NCI-H2227 (cell line): ENCODE measurements at regions not wholly inside any gene's neighbourhood (a gene's known extent, or its start where the extent isn't known, plus 50 kb on each side); places are given as distances from the start of the nearest gene placed in this dataset.
"Not testable (repeated sequence)": the region's sequence is repeated elsewhere in the genome, so short reads cannot be mapped to it uniquely, and the experiment has no call there.

ENCODE experiments used
- DNase-seq: peaks from one replicate; lab custom pipeline; 2025; ENCODE audit not compliant: unreplicated experiment; lab: John Stamatoyannopoulos, UW

DNA sequence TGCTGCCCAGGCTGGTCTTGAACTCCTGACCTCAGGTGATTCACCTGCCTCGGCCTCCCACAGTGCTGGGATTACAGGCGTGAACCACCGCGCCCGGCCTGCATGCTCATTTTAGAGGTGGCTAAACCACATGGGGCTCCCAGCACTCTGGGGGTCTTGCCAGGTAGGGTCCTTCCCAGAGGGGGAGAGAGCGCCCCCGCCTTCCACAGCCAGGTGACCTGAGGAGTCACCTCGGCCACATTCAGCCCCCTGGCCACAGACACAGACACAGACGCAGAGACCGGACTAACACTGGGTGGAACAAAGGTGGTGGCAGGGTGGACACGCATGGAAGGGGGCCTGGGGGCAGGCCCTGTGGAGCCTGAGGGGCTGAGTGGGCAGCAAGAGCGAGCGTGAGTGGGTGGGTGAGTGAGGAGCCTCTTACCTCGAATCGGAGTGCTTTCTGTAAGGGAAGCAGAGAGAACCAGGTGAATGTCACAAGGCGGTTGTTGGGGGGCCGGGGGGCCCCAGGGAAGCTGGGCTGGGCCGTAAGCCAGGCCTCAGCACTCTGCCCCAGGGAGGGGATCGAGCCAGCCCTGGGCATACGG, 80.1 kb downstream of the PTPRS start:
- DNase-seq, result no peak

DNA sequence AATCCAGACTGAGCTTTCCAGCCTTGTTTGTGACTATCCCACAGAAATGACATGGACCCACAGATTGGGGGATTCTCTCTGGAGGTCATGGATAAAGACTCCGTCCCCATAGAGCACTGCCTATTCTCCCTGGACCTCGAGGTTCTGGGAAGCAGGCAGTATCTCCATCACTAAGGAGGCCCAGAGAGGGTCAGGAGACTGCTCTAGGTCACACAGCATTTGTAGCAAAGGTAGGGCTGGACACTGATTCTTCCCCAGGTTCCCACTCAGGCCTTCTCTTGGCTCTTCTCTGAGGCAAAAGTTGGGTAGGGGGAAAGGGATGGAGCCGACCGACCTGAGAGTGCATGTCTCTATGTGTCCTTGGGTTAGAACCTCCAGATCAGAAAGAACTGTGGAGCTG, 80.9 kb downstream of the PTPRS start:
- no peak for DNase-seq

DNA sequence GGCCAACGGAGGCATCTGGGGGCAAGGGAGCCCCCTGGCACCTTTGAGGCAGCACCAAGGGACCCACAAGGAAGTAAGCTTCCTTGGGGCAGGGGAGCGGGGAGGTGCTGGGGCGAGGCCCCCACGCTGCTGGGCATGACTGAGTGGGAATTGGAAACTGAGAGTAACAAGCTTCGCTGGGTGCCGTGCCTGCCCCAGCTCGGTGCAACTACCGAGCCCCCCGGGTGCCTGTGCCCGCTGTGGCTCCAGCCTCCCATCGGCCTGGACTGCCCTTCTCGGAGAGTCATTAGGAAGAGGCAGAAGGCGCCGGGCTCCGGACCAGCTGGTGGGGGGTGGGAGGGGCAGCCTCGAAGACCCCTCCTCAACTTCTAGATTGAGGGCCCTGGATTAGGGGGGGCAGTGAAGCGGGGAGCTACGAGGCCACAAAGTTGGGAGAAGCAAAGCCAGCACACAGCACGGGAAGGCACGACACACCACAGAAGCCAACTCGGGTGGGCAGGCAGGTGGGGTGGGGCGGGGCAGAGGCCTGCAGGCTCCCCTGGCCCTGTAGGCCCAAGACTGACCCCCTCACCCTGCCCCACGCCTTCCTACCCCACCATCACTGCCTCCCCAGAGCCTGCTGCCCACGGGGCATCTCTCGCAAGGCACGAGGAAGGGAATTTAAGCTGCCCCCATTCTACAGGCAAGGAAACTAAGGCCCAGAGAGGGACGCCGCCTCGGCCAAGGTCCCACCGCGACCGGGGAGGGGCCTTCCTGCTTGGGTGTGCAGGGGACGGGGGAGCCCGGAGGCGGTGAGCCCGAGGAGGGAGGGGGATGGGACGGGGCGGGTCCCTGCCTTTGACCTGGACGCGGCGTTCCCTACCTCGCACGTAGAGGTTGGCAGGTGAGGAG, 83.2 kb downstream of the PTPRS start:
- DNase-seq, result no peak

DNA sequence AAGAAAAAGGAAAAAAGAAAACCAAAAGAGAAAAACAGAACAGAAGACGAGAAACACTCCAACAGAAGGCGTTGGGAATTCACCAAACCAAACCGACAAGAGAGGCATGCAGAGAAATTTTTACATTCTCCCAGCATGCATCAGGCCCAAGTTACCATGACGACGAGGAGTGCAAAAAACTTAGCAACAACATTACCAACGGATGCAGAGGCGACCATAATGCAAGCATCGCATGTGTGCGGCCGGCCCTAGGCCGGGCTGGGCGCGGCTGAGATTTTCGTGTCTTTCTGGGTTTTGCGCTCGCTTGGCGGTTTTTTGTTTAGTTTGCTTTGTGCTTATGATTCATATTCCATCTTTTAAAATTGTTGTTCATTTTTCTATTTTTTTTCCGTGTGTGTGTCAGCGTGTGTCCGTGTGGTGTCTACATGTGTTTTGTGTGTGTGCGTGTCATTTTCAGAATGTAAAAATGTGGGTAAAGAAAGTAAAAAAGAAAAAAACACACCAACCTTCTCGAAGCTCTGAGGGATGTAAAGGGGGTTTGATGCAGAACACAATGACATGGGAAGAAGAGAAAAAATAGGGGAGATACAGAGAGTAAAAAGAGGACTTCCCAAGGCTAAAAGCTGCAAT, 84.9 kb downstream of the PTPRS start:
- no peak for DNase-seq

DNA sequence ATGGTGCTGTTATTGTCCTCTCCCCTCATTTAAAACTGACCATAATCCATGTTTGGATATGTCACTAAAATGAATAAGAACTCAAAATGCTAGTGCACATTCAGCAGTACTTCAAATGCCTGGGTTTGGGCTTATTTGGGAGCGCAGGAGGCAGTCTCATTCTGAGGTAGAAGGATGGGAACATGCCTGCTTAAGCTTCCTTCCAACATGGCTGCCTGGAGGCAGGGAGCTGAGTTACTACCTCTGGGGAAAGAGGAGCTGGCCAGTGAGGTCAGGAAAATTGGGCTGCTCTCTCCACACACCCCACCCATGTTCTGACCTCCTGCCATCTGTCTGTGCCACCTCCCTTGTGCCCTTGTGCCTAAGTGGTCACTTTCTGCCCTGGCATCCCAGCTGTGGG, 85.7 kb downstream of the PTPRS start:
- no peak for DNase-seq

DNA sequence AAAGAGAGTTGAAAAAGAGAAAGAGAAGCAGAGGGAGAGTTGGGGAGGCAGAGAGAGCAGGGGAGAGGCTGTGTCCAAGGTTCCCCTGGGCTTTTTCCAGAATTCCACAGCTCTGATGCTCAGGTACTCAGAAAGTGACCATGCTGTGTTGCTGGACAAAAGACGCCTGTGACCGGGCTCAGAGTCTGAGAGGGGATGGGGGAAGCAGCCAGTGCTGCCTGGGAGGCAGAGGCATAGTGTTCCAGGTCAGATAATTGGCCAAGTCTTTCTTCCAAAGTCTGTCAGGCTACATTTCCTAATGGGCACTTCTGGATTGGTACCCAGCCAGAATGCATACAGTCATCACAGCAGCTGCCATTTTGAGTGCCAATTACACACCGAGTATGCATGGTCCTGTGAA, 86.1 kb downstream of the PTPRS start:
- DNase-seq, result no peak

DNA sequence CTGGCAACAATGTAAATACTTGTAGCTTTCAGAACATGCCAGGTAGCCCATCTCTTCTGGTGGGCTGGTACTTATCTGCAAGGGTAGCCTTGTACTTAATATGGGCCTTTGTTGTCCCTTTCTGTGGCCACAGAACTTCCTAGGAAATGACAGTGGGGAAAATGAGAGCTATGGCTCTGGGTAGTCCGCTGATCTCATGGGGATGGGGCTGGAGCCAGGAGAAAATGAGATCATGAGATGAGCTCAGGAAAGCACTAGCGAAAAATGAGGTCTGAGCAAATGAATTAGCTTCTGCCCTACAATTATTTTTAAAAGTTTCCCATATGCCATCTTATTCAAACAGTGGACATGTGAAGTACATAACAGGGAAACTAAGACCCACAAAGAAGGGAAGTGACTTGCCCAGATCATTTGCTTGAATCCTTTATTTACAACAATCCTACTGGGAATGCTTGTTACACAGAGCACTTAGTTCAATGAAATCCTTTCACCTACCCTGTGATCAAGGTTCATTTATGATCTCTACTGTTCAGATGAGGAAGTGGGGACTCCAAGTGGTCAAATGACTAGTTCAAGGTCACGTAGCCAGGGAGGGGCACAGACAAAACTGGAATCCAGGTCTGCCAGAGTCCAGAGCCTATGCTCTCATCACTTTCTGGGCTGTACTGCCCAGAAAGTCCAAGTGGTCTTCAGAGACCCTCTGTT, 87.1 kb downstream of the PTPRS start:
- no peak for DNase-seq

DNA sequence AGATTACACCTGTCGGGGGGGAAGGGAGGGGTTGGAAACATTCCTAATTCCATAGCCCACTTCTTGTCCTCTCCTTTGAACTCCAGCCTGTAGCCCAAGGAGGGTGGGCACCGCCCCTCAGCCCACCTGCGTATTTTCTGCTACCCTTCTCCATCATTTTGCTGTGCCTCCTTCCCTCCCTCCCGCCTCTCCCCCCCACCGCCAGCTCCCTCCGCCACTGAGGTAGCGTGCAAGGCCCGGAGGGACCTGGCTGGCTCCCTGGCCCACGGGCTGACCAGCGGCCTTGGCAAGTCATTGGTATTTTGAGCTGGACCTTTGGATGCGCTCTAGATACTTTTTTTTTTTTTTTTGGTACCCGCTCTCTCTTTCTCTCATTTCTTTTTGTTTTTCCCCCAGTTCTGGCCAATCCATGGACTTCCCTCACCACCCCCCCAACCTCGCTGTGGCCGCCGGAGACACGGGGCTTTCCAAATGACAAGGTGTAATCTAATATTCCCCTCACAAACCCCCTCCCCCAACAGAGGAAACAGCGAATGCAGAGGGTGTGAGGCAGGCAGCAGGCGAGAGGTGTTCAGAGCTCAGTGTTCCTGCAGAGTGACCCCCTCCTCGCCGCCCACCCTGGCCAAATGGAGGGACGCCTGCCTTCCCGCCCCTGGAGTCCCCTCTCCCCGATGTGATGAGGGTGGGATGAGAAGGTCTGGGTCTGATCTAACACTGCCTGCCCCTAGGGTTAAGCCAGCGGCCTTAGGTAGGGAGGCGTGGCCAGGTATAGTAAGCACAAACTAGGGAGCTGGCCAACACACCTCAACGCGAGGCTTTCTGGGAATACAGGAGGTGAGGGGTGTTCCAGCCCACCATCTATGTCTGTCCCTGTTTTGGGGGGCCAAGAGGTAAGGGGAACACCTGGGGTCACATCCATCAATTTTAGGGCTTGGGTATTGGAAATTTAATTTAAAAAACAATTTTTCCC, 89.2 kb downstream of the PTPRS start:
- DNase-seq, result no peak

DNA sequence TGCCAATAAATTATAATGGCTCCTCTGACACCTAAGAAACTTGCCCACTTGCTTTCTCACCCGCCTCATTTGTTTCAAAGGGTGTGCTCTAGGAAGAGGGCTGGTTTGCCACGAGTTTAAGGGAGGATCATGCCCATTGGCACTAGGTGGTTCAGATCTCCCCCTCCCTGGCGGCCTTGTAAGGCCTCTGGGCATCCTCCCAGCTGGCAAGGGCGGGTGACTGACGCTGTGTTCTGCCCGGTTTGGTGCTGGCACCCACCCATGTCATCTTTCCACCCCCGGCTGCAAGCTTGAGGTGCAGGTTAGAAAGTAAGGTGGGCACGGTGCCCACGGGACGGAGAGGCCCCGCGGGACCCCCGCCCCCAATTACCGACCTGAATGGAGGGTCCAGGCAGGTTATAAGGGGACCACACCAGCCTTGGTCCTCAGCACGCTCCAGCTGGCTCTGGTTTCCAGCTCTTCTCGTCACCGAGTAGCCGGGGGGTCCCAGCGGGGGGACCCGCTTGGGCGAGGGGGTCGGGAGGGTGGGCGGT, 90.4 kb downstream of the PTPRS start:
- DNase-seq, result no peak

DNA sequence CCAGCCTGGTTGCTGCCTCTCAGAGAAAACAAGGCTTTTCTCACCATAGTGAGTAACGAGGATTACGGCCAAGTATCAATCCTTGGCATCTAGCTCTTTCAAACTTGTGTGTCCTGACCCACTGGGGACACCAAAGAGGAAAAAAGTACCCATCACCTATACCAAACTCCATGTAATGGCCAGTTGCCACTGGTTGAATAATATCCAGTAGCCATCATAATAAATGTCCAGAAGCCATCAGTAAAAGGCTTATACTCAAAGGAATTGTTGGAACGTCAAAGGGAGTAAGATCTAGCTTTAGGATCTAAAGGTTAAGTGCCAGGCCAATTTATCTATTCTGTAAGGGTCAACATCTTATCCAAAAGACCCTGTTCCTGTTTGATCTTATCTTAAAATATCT, 91.1 kb downstream of the PTPRS start:
- DNase-seq, result no peak

DNA sequence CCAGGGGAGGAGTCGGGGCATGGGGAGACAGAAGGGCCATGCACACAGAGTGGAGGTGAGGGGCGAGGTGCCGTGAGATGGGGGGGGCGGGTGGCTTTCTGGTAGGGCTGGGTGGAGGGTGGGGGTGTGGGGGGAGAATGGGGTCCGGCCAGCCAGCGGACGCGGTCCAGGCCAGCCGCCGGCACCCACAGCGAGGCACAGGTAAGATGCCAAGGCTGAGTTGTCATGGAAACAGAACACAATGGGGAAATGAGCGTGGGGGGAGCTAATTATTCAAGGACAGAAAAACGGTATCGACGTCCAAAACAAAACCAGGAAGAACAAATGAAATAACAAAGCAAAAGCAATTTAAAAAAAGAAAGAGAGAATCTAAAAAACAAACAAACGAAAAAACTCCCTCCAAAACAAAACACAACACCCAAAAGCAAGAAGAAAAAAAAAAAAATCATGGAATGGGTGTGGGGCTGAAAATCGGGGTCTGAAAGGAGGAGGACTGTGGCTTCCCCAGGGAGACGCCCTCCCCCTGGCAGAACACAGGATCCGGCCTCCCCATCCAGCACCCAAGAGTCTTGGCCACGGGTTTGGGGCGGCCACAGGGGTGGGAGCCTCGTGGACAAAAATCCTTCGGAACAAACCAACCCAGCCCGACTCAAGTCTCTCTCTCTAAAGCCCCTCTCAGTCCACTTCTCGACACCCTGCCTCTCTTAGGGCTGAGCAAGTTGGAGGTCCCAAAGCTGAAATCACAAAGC, 92.5 kb downstream of the PTPRS start:
- no peak for DNase-seq

DNA sequence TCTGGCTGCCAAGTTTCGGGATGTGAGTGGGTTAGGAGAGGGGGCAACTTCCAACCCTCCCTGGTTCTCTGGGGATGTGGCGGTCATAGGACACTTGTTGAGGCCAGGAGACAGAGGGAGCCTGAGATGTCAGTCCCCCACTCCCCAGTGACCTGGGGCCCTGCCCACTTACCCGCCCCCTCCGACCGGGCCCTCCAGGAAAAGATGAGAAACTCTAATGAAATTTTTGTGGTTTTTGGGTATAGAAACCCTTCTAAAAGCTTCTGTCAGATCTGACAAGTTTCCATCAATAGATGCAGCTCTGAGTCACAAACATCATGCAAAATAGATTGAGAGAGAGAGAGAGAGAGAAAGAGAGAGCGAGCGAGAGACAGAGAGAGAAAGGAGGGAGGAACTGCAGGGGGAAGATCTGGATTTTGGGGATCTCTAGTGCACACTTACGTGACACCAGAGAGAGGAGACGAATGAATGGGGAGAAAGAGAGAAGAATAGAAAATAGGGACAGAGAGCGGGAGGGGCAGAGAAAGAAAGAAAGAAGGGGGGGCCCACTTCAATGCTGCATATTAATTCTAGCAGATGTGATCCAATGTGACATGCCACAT, 94.0 kb downstream of the PTPRS start:
- no peak for DNase-seq

DNA sequence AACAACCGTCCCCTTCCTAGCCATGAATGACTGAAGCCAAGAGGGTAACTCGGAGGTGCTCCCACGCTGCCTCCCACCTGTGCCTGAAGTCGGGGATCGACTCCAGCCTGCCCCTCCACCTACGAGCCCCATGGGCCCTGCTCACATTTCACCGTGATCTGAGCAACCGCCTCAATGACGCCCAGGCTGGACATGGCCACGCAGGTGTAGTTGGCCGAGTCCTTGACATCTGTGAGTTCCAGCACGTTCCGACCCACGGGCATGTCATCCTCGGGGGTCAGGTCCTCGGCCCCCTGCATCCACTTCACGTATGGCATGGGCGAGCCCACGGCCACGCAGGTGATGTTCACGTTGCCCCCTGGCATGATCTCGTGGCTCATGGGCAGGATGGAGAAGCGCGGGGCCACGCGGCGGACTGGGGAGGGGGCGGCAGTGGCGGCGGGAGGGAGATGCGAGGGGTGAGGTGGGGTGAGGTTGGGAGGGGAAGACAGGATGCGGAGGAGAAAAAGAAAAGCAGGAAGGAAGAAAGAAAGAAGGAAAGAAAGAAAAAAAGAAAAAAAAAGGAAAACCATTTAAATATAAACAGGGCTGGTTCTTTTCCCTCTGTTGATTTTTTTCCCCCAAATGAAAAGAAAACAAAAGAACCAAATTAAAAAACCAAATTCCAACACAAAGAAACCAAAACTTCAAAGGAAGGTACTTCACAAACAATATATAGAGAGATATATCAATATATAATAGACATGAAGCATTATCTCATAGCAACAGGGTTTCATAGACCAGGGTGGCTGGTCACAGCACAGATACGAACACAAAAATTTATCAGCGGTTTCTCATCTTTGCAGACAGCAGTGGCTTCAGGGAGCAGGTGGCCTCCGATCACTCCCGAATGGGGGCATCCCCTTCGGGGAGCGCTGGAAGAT, 94.7 kb downstream of the PTPRS start:
- no peak for DNase-seq

DNA sequence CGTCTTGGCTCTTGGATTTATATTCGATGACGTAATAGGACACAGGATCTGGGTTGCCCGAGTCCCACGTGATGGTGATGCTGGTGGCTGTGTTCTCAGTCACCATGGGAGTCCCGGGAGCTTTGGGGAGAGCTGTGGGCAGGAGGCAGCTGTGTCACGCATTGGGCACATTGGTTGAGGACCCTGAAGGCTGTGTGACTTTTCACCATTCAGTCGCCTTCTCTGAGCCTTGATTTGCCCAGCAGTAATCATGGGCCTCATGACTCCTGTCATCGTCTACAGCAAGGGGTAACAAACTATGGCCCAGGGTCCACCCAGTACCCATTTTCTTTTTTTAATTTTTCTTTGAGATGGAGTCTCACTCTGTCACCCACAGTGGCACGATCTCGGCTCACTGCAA, 96.3 kb downstream of the PTPRS start:
- DNase-seq, result no peak

DNA sequence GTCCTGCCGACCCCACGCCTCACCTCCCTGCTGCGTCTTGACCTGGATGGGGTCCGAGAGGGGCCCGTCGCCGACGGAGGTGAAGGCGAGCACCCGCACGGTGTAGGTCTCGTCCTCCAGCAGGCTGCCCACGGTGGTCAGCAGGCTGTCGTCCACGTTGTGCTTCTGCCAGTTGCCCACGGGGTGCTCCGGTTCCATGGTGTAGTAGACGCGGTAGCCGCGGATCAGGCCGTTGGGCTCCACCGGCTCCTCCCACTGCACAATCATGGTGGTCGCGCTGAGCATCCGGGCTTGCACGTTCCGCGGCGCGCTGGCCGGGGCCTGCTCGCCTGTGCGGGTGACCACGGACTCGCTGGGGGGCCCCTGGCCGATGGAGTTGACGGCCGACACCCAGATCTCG, 96.7 kb downstream of the PTPRS start:
- DNase-seq, result no peak

DNA sequence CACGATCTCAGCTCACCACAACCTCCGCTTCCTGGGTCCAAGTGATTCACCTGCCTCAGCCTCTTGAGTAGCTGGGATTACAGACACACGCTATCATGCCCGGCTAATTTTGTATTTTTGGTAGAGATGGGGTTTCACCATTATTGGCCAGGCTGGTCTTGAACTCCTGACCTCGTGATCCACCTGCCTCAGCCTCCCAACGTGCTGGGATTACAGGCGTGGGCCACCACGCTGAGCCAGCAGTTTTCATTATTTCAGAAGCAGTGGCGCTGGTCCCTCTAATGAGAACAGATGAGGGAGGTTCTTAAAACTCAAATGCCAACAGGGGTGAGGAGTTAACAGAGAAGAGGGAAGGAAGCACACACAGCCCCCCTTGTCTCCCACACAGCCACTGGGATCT, 98.7 kb downstream of the PTPRS start:
- not testable (repeated sequence) for DNase-seq

DNA sequence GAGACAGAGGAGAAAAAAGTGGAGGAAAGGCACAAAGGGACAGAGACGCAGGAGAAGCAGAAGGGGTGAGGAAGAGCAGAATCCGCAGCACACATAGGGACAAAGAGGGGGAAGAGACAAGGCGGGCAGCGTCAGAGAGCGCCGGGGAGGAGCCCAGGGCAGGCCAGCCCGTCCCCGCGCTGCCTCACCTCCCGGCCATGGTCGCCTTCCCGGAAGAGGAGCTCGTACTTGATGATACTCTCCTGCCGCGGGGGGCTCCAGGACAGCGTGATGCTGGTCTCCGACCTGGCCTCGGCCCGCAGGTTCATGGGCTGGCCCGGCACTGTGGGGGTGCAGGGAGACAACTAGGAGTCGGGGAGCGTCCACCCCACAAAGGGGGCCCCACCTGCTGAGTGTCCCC, 100.6 kb downstream of the PTPRS start:
- DNase-seq, result no peak

DNA sequence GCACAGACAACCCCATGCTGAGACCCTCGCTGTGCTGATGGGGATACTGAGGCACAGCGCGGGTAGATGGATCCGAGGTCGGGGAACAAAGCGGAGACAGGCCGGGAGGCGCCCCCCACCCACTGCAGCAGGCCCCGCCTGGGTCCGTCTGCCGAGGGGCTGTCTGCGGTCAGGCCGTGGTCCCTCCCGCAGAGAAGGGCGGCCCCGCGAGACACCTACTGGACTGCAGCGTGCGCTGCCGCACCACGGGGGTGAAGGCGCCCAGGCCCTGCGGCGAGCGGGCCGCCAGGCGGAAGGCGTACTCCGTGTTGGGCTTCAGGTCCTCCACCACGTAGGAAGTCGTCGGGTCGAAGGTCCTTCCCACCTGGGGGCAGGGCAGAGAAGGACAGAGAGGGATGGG, 101.9 kb downstream of the PTPRS start:
- no peak for DNase-seq
